Thyroid gland (tissue), 4 donors: ENCODE measurements at regions not wholly inside any gene's neighbourhood (a gene's known extent, or its start where the extent isn't known, plus 50 kb on each side); places are given as distances from the start of the nearest gene placed in this dataset.
"Not testable (repeated sequence)": the region's sequence is repeated elsewhere in the genome, so short reads cannot be mapped to it uniquely, and the experiment has no call there.

Source experiments
- DNase-seq, 2 donors: peaks; one replicate each; pipeline ENCODE4 v3.0.0-alpha.2; 2019
- H3K27ac ChIP-seq, 3 donors: fragments of 200-600 bp; sonication (generic); 1 replicate in 2 of 3; 2 replicates in 1 of 3; pipeline ENCODE4 v1.5.1; 2016 to 2019; ENCODE audit warnings: mild to moderate bottlenecking in 1 of 3, moderate library complexity in 1 of 3
- H3K27me3 ChIP-seq: fragments of 200-600 bp; sonication (generic); one replicate; pipeline ENCODE4 v1.5.1; 2019
- H3K36me3 ChIP-seq, 2 donors: fragments of 200-600 bp; sonication (generic); one replicate each; pipeline ENCODE4 v1.5.1; 2016 to 2019
- H3K4me1 ChIP-seq, 2 donors: fragments of 200-600 bp; sonication (generic); one replicate each; pipeline ENCODE4 v1.5.1; 2017 to 2019
- H3K4me3 ChIP-seq, 3 donors: fragments of 200-600 bp; sonication (generic); replicated peaks in 1 of 3; 1 replicate in 2 of 3; 2 replicates in 1 of 3; pipeline ENCODE4 v1.5.1; 2016; ENCODE audit warnings: mild to moderate bottlenecking in 1 of 3
- H3K9me3 ChIP-seq: fragments of 200-600 bp; sonication (generic); one replicate; pipeline ENCODE4 v1.5.1; 2017
- CTCF ChIP-seq, 6 experiments: fragments of 200-600 bp in 3 of 6; fragments of 450-650 bp in 3 of 6; sonication (generic) in 3 of 6; IDR thresholded peaks; one replicate each; pipeline ENCODE4 v1.5.1; 2016 to 2019; ENCODE audit warnings: antibody characterized with exemption in 6 of 6, mild to moderate bottlenecking in 2 of 6, inconsistent platforms in 1 of 6, moderate library complexity in 1 of 6
- POLR2A ChIP-seq, 2 donors: fragments of 450-650 bp; IDR thresholded peaks; one replicate each; pipeline ENCODE4 v1.6.1; 2017; ENCODE audit warnings: antibody characterized with exemption in 2 of 2, mild to moderate bottlenecking in 2 of 2, moderate library complexity in 1 of 2
- WGBS, 2 donors: methylation state at CpG; one replicate each; pipeline ENCODE4 v1.1.5; 2017; 5-methylcytosine and 5-hydroxymethylcytosine counted together
- intact Hi-C: fragments of 100-400 bp; cut with DNase I; formaldehyde crosslinking; loops from one replicate; pipeline ENCODE4 v1.15.1; 2023

- Histone ChIP-seq H3K27me3 (no peaks in the 10 kb centered on the region), H3K27ac (no peak overlapping the region), H3K9me3 (no peaks in the 10 kb centered on the region), H3K36me3 (no peaks in the 10 kb centered on the region), H3K4me3 (no peak overlapping the region), H3K4me1 (no peaks in the 10 kb centered on the region)
- TF ChIP-seq POLR2A (IDR thresholded peaks at IDR 0.05) (no peak), CTCF (IDR thresholded peaks at IDR 0.05) (no peak)
- no peak for DNase-seq
- intact Hi-C loops, result no loop called here
Observed at GRCh38 chr7:81851413-81851812, 81.6 kb upstream of the HGF start.

GRCh38 chr7:81846398-81846797, 76.6 kb upstream of the HGF start:
- intact Hi-C loops, result no loop called here
- Histone ChIP-seq H3K4me3 (no peak overlapping the region), H3K36me3 (no peaks in the 10 kb centered on the region), H3K4me1 (no peaks in the 10 kb centered on the region), H3K27me3 (no peaks in the 10 kb centered on the region), H3K27ac (no peak overlapping the region), H3K9me3 (no peaks in the 10 kb centered on the region)
- no peak for TF ChIP-seq POLR2A (IDR thresholded peaks at IDR 0.05)
- TF ChIP-seq CTCF (IDR thresholded peaks at IDR 0.05), result no peak
- WGBS, 2 donors, result 63 to 71% methylated on average over 1 of the region's 1 CpG
- peak in 1 of 2 donors; percentile 3 for DNase-seq

GRCh38 chr7:81845744-81846241, 75.9 kb upstream of the HGF start:
- no peak overlapping the region for H3K27ac ChIP-seq
- DNase-seq, result no peak
- WGBS, 2 donors, result 50 to 60% methylated on average over 7 of the region's 7 CpGs
- H3K9me3 ChIP-seq, result no peaks in the 10 kb centered on the region
- no peak for TF ChIP-seq POLR2A (IDR thresholded peaks at IDR 0.05)
- no peak for TF ChIP-seq CTCF (IDR thresholded peaks at IDR 0.05)
- no peak overlapping the region for H3K4me3 ChIP-seq
- no peaks in the 10 kb centered on the region for H3K36me3 ChIP-seq
- intact Hi-C loops, result no loop called here
- no peaks in the 10 kb centered on the region for H3K27me3 ChIP-seq
- no peaks in the 10 kb centered on the region for H3K4me1 ChIP-seq

GRCh38 chr7:81843657-81844056, 73.8 kb upstream of the HGF start:
- WGBS, 2 donors, result 95 to 98% methylated on average over 2 of the region's 2 CpGs
- H3K27me3 ChIP-seq, H3K4me1 ChIP-seq, H3K4me3 ChIP-seq, H3K36me3 ChIP-seq, DNase-seq, H3K9me3 ChIP-seq, intact Hi-C loops, H3K27ac ChIP-seq: not testable (repeated sequence)

- no peak for DNase-seq
- WGBS, 2 donors, result 49 to 52% methylated on average over 2 of the region's 2 CpGs
- TF ChIP-seq POLR2A (IDR thresholded peaks at IDR 0.05), result no peak
- TF ChIP-seq CTCF (IDR thresholded peaks at IDR 0.05), result no peak
- intact Hi-C loops, result no loop called here
- Histone ChIP-seq H3K4me3 (no peak overlapping the region), H3K27ac (no peak overlapping the region), H3K27me3 (no peaks in the 10 kb centered on the region), H3K9me3 (no peaks in the 10 kb centered on the region), H3K36me3 (no peaks in the 10 kb centered on the region), H3K4me1 (no peaks in the 10 kb centered on the region)
Observed at GRCh38 chr7:81842361-81842760, 72.5 kb upstream of the HGF start.
